PFSK-1 (cell line): ENCODE measurements at regions not wholly inside any gene's neighbourhood (a gene's known extent, or its start where the extent isn't known, plus 50 kb on each side); places are given as distances from the start of the nearest gene placed in this dataset.

Source experiments
- FOXP2 ChIP-seq: optimal IDR thresholded peaks from 2 replicates; pipeline ENCODE3; 2011; ENCODE audit warnings: borderline replicate concordance, control low read depth, inconsistent platforms; ENCODE audit not compliant: insufficient read depth; ENCODE audit errors: extremely low read length, extremely low read depth
- POLR2AphosphoS5 ChIP-seq: IDR thresholded peaks from 2 replicates; pipeline ENCODE4 v1.6.1; 2012; ENCODE audit warnings: low read depth, mild to moderate bottlenecking, control low read depth, low read length, moderate library complexity
- REST ChIP-seq, 2 experiments: IDR thresholded peaks; 2 replicates each; pipeline versions ENCODE4 v1.6.1 to v1.8.0; 2011 to 2012; ENCODE audit warnings: low read depth in 2 of 2, low read length in 2 of 2, control low read depth in 1 of 2, inconsistent platforms in 1 of 2, mild to moderate bottlenecking in 1 of 2, moderate library complexity in 1 of 2; ENCODE audit not compliant: insufficient read depth in 1 of 2
- SIN3A ChIP-seq: IDR thresholded peaks from 2 replicates; pipeline ENCODE4 v1.6.1; 2012; ENCODE audit warnings: mild to moderate bottlenecking, low read length, moderate library complexity, borderline replicate concordance; ENCODE audit not compliant: insufficient read depth
- TAF1 ChIP-seq: IDR thresholded peaks from 2 replicates; pipeline ENCODE4 v1.6.1; 2012; ENCODE audit warnings: low read length, control low read depth, borderline replicate concordance; ENCODE audit not compliant: insufficient read depth

DNA sequence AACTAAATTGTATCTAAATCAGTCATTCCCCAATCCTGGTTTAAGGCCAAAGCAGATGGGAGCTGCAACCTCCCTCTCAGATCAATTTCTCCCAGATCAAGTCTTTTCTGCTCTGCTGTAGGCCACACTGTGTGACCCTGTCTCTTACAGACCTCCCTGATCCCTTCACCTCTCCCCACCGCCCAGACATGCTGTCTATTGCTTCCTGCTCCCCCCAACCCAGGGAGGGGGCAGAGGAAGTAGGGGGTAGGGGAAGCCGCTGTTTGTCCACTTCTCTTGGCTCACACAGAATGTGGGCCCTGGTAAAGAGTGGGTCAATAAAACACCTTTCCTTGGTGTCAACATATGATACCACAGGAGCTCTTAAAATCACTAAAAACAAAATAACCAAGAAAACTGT, 226.3 kb downstream of the ENC1 start:
- no peak for TF ChIP-seq TAF1
- no peak for TF ChIP-seq POLR2AphosphoS5
- no peak for TF ChIP-seq SIN3A
- TF ChIP-seq REST (IDR thresholded peaks at IDR 0.05; ENCODE audit: insufficient read depth in 1 of 2, low read depth in 2 of 2, low read length in 2 of 2), result no peak
- no peak for TF ChIP-seq FOXP2
